ENCODE measurements at regions not wholly inside any gene's neighbourhood (a gene's known extent, or its start where the extent isn't known, plus 50 kb on each side); places are given as distances from the start of the nearest gene placed in this dataset.

GRCh38 chr12:93252221-93252620, 125.5 kb upstream of the NUDT4 start:
- TF ChIP-seq CTCF (IDR thresholded peaks at IDR 0.05) (no peak), POLR2A (IDR thresholded peaks at IDR 0.05) (no peak)
